WTC11 (cell line): ENCODE measurements at regions not wholly inside any gene's neighbourhood (a gene's known extent, or its start where the extent isn't known, plus 50 kb on each side); places are given as distances from the start of the nearest gene placed in this dataset.

Source experiments
- ATAC-seq: fragments of 200-7000 bp; cut with Tn5 transposase; 2 replicates; pipeline ENCODE4 v1.10.0; 2021; ENCODE audit warnings: mild to moderate bottlenecking, moderate library complexity
- CTCF ChIA-PET: fragments of 300-600 bp; sonication (Branson Sonifier 250); formaldehyde crosslinking; loops from one replicate; lab custom pipeline; 2021; ENCODE audit warnings: antibody characterized with exemption; lab: Charles Lee
- POLR2A ChIA-PET: fragments of 350-600 bp; sonication (Branson Sonifier 250); formaldehyde crosslinking; loops from one replicate; lab custom pipeline; 2021; ENCODE audit warnings: antibody characterized with exemption; lab: Charles Lee
- DNase-seq: peaks from one replicate; pipeline ENCODE4 v3.0.0; 2021; ENCODE audit warnings: low spot score
- H3K27ac Mint-ChIP-seq: 2 replicates; pipeline ENCODE4 v1.8.0; 2021; ENCODE audit warnings: mixed read lengths
- H3K27me3 Mint-ChIP-seq: 2 replicates; pipeline ENCODE4 v1.8.0; 2021; ENCODE audit warnings: low read depth, mild to moderate bottlenecking, moderate library complexity, mixed read lengths
- H3K36me3 Mint-ChIP-seq: 2 replicates; pipeline ENCODE4 v1.8.0; 2021; ENCODE audit warnings: mixed read lengths
- H3K4me1 Mint-ChIP-seq: 2 replicates; pipeline ENCODE4 v1.8.0; 2022; ENCODE audit warnings: mixed read lengths
- H3K4me3 Mint-ChIP-seq: 2 replicates; pipeline ENCODE4 v1.8.0; 2021; ENCODE audit warnings: mild to moderate bottlenecking, moderate library complexity, mixed read lengths
- H3K9me3 Mint-ChIP-seq: 2 replicates; pipeline ENCODE4 v1.8.0; 2021; ENCODE audit warnings: mixed read lengths
- AFF4 ChIP-seq: sonication (generic); formaldehyde crosslinking; IDR thresholded peaks from 2 replicates; pipeline ENCODE4 v1.8.1; 2023; ENCODE audit warnings: mild to moderate bottlenecking, missing genetic modification reagents, borderline replicate concordance
- ATF1 ChIP-seq: sonication (generic); formaldehyde crosslinking; IDR thresholded peaks from 2 replicates; pipeline ENCODE4 v1.8.1; 2023; ENCODE audit warnings: mild to moderate bottlenecking, moderate library complexity, missing genetic modification reagents
- CBFB ChIP-seq: sonication (generic); formaldehyde crosslinking; IDR thresholded peaks from 2 replicates; pipeline ENCODE4 v1.8.1; 2022; ENCODE audit warnings: mild to moderate bottlenecking, low read depth, missing genetic modification reagents
- ELF4 ChIP-seq: sonication (generic); formaldehyde crosslinking; IDR thresholded peaks from 2 replicates; pipeline ENCODE4 v1.8.1; 2022; ENCODE audit warnings: low read depth, mild to moderate bottlenecking, moderate library complexity, missing genetic modification reagents
- FOXJ3 ChIP-seq: sonication (generic); formaldehyde crosslinking; IDR thresholded peaks from 2 replicates; pipeline ENCODE4 v1.9.0; 2021; ENCODE audit warnings: missing genetic modification reagents, mild to moderate bottlenecking, borderline replicate concordance
- GRHL2 ChIP-seq: fragments of 250-450 bp; sonication (Bioruptor Pico); IDR thresholded peaks from 2 replicates; pipeline ENCODE4 v1.8.0; 2022; ENCODE audit warnings: mild to moderate bottlenecking, moderate library complexity; ENCODE audit not compliant: insufficient replicate concordance, severe bottlenecking
- NR3C1 ChIP-seq: sonication (generic); formaldehyde crosslinking; conservative IDR thresholded peaks from 2 replicates; pipeline ENCODE4 v1.8.1; 2023; ENCODE audit warnings: low read depth, mild to moderate bottlenecking, missing genetic modification reagents
- SMAD3 ChIP-seq: sonication (generic); formaldehyde crosslinking; IDR thresholded peaks from 2 replicates; pipeline ENCODE4 v1.8.0; 2022; ENCODE audit warnings: missing genetic modification reagents, mild to moderate bottlenecking, borderline replicate concordance
- USF2 ChIP-seq: sonication (generic); formaldehyde crosslinking; IDR thresholded peaks from 2 replicates; pipeline ENCODE4 v1.8.1; 2023; ENCODE audit warnings: mild to moderate bottlenecking, missing genetic modification reagents, moderate library complexity
- ZNF219 ChIP-seq: sonication (generic); formaldehyde crosslinking; IDR thresholded peaks from 2 replicates; pipeline ENCODE4 v1.8.0; 2023; ENCODE audit warnings: missing genetic modification reagents, mild to moderate bottlenecking, borderline replicate concordance
- ZNF396 ChIP-seq: fragments of 250-450 bp; sonication (Bioruptor Pico); IDR thresholded peaks from 2 replicates; pipeline ENCODE4 v1.8.0; 2021; ENCODE audit warnings: mild to moderate bottlenecking, moderate library complexity, borderline replicate concordance
- ZNF416 ChIP-seq: fragments of 250-450 bp; sonication (Bioruptor Pico); IDR thresholded peaks from 2 replicates; pipeline ENCODE4 v1.9.0; 2021; ENCODE audit warnings: mild to moderate bottlenecking, inconsistent platforms
- ZNF425 ChIP-seq: fragments of 250-450 bp; sonication (Bioruptor Pico); conservative IDR thresholded peaks from 2 replicates; pipeline ENCODE4 v1.9.0; 2021; ENCODE audit warnings: mild to moderate bottlenecking
- ZNF671 ChIP-seq: fragments of 250-450 bp; sonication (Bioruptor Pico); IDR thresholded peaks from 2 replicates; pipeline ENCODE4 v1.8.0; 2021; ENCODE audit warnings: mild to moderate bottlenecking
- TF ChIP-seq, protein P1 (sequence below): sonication (generic); formaldehyde crosslinking; IDR thresholded peaks from 2 replicates; pipeline ENCODE4 v1.8.0; 2023; ENCODE audit warnings: mild to moderate bottlenecking, missing genetic modification reagents

DNA sequence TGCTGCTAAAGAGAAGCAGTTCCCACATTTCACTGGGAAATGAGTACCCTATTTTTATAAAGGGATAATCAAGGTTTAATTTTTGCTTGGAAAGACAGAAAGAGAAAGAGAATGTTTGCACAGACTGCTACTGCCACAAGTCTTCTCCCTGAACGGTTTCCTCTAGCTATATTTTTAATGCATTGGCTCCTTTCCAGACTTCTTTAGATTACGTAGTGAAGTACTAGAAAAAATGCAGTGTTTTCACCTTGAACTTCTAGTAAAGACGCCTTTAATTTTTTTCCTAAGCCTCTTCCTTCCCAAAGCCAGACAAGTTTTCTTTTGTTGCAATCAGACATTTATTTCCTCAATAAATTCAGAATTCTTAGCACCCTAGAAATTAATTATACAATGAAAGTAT, 248.3 kb upstream of the CCDC54 start (continued):
- TF ChIP-seq, protein P1, sequence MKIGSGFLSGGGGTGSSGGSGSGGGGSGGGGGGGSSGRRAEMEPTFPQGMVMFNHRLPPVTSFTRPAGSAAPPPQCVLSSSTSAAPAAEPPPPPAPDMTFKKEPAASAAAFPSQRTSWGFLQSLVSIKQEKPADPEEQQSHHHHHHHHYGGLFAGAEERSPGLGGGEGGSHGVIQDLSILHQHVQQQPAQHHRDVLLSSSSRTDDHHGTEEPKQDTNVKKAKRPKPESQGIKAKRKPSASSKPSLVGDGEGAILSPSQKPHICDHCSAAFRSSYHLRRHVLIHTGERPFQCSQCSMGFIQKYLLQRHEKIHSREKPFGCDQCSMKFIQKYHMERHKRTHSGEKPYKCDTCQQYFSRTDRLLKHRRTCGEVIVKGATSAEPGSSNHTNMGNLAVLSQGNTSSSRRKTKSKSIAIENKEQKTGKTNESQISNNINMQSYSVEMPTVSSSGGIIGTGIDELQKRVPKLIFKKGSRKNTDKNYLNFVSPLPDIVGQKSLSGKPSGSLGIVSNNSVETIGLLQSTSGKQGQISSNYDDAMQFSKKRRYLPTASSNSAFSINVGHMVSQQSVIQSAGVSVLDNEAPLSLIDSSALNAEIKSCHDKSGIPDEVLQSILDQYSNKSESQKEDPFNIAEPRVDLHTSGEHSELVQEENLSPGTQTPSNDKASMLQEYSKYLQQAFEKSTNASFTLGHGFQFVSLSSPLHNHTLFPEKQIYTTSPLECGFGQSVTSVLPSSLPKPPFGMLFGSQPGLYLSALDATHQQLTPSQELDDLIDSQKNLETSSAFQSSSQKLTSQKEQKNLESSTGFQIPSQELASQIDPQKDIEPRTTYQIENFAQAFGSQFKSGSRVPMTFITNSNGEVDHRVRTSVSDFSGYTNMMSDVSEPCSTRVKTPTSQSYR (CRISPR knock-in tag), result no peak
- TF ChIP-seq ZNF396 (CRISPR knock-in tag) (no peak), SMAD3 (no peak), ELF4 (CRISPR knock-in tag) (no peak), ZNF219 (CRISPR knock-in tag) (no peak), ZNF671 (CRISPR knock-in tag) (no peak), ATF1 (CRISPR knock-in tag) (no peak), CBFB (CRISPR knock-in tag) (no peak)

DNA sequence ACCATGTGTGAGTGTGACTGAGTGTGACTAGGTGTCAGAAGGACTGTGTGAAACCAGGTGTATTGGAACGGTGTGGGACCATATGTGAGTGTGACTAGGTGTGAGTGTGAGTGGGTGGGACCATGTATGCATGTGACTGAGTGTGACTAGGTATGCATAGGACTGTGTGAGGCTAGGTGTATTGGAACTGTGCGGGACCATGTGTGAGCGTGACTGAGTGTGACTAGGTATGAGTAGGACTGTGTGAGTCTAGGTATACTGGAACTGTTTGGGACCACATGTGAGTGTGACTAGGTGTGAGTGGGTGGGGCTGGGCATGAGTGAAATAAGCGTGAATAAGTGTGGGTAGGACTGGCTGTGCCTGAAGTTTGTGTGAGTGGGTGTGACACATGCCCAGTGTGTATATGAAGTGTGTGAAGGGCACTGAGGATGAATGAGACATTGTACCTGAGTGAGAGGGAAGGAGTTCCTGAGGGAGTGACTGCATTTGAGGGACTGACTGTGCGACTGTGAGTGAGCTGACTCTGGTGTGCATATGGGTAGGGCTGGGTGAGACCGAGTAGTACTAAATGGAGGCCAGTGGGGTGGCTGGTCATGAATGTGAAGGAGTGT, 247.0 kb upstream of the CCDC54 start:
- Mint-ChIP-seq H3K4me1 (no peaks in the 10 kb centered on the region), H3K4me3 (no peak overlapping the region), H3K27me3 (no peaks in the 10 kb centered on the region), H3K36me3 (no peaks in the 10 kb centered on the region), H3K27ac (no peak overlapping the region), H3K9me3 (peaks cover 13% of the 10 kb centered on the region)
- DNase-seq, result no peak
- ChIA-PET POLR2A (no interaction called here), CTCF (no interaction called here)
- TF ChIP-seq, protein P1 (CRISPR knock-in tag), result no peak
- TF ChIP-seq AFF4 (no peak), GRHL2 (CRISPR knock-in tag) (no peak), NR3C1 (CRISPR knock-in tag) (no peak), FOXJ3 (CRISPR knock-in tag) (no peak), ZNF425 (no peak), USF2 (CRISPR knock-in tag) (no peak), ZNF416 (CRISPR knock-in tag) (no peak)
- no peak for ATAC-seq
